WERI-Rb-1 (cell line): ENCODE measurements at regions not wholly inside any gene's neighbourhood (a gene's known extent, or its start where the extent isn't known, plus 50 kb on each side); places are given as distances from the start of the nearest gene placed in this dataset.

Experiments used
- DNase-seq: peaks from one replicate; pipeline ENCODE4 v3.0.0-alpha.2; 2020
- H3K27ac ChIP-seq: fragments of 250-450 bp; sonication (Bioruptor Pico); 2 replicates; pipeline ENCODE4 v1.5.1; 2020; ENCODE audit warnings: mild to moderate bottlenecking, moderate library complexity
- H3K27me3 ChIP-seq: fragments of 250-450 bp; sonication (Bioruptor Pico); 2 replicates; pipeline ENCODE4 v1.5.1; 2021; ENCODE audit warnings: mild to moderate bottlenecking, low read depth, moderate library complexity; ENCODE audit not compliant: insufficient read depth, severe bottlenecking
- H3K36me3 ChIP-seq: fragments of 250-450 bp; sonication (Bioruptor Pico); 2 replicates; pipeline ENCODE4 v1.5.1; 2020; ENCODE audit warnings: mild to moderate bottlenecking, moderate library complexity
- H3K4me3 ChIP-seq: 2 replicates; pipeline ENCODE4 v1.5.1; 2011; ENCODE audit warnings: low read depth, mild to moderate bottlenecking, control low read depth, low read length
- H3K9me3 ChIP-seq: fragments of 250-450 bp; sonication (Bioruptor Pico); 2 replicates; pipeline ENCODE4 v1.5.1; 2021; ENCODE audit warnings: mild to moderate bottlenecking, moderate library complexity; ENCODE audit not compliant: severe bottlenecking
- TF ChIP-seq, protein P1 (sequence below): IDR thresholded peaks from 2 replicates; pipeline ENCODE4 v1.5.1; 2011; ENCODE audit warnings: low read depth, mild to moderate bottlenecking, control low read depth, inconsistent platforms, low read length

DNA sequence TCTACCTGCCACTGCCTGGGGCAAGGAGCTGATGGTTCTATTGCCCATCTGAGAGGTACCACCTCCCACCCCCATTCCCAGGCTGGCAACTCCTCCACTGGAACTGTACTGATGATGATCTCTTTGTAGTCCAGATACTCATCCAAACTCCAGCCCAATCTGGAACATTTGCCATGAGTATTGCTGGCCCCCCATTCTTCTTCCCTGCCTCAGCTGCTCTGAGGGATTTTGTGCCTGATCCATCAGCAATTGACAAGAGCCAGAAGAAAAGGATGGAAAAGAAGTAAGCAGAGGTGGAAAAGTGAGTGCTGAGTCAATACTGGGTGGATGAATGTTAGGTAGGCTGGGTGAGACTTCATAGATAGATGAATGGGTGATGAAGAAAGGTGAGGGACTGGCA lies 101.2 kb downstream of the NMUR2 start:
- no peaks in the 10 kb centered on the region for H3K36me3 ChIP-seq
- TF ChIP-seq, protein P1, sequence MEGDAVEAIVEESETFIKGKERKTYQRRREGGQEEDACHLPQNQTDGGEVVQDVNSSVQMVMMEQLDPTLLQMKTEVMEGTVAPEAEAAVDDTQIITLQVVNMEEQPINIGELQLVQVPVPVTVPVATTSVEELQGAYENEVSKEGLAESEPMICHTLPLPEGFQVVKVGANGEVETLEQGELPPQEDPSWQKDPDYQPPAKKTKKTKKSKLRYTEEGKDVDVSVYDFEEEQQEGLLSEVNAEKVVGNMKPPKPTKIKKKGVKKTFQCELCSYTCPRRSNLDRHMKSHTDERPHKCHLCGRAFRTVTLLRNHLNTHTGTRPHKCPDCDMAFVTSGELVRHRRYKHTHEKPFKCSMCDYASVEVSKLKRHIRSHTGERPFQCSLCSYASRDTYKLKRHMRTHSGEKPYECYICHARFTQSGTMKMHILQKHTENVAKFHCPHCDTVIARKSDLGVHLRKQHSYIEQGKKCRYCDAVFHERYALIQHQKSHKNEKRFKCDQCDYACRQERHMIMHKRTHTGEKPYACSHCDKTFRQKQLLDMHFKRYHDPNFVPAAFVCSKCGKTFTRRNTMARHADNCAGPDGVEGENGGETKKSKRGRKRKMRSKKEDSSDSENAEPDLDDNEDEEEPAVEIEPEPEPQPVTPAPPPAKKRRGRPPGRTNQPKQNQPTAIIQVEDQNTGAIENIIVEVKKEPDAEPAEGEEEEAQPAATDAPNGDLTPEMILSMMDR: no peak
- no peak for DNase-seq

DNA sequence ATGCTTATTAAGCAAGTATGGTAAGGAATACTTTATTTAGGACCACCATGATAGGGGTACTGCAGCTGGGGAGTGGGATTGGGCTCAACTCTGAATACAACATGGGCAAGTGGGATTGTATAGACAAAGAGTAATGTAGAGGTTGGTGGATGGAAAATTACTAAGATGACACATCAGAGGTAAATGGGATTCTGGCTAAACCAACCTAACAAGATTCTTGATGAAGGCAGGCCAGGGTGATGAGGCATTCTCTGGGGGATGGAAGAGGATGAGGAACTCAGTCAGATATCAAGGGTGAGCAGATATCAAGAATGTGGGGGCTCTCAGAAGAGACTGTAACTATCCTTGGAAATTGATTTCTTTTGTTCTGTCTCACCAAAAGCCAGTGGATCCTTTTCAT lies 107.2 kb downstream of the NMUR2 start:
- no peak for DNase-seq
- H3K36me3 ChIP-seq: no peaks in the 10 kb centered on the region
- no peak overlapping the region for H3K4me3 ChIP-seq
- TF ChIP-seq, protein P1: no peak
- no peak overlapping the region for H3K27ac ChIP-seq
- no peaks in the 10 kb centered on the region for H3K9me3 ChIP-seq
- no peaks in the 10 kb centered on the region for H3K27me3 ChIP-seq

More for the DNA sequence above, 101.2 kb downstream of the NMUR2 start:
- no peaks in the 10 kb centered on the region for H3K27me3 ChIP-seq
- H3K9me3 ChIP-seq: no peaks in the 10 kb centered on the region
- no peak overlapping the region for H3K4me3 ChIP-seq
- no peak overlapping the region for H3K27ac ChIP-seq

DNA sequence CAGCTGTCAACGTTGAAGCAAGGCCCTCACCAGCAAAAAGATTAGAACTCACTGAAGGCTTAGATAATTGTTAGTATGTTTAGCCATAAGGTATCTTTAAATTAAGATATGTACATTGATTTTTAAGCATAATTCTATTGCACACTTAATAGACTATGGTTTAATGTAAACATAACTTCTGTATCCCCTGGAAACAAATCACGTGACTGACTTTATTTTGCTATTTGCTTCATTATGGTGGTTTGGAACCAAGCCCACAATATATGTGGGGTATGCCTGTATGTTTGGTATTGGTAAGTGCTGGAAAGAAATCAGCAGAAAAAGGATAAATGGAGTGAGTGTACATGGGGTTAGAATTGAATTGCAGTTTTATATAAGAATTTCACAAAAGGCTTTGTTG lies 111.9 kb downstream of the NMUR2 start:
- Histone ChIP-seq H3K36me3 (no peaks in the 10 kb centered on the region), H3K27ac (no peak overlapping the region), H3K9me3 (no peaks in the 10 kb centered on the region), H3K4me3 (no peak overlapping the region), H3K27me3 (no peaks in the 10 kb centered on the region)
- TF ChIP-seq, protein P1: no peak
- DNase-seq: no peak

DNA sequence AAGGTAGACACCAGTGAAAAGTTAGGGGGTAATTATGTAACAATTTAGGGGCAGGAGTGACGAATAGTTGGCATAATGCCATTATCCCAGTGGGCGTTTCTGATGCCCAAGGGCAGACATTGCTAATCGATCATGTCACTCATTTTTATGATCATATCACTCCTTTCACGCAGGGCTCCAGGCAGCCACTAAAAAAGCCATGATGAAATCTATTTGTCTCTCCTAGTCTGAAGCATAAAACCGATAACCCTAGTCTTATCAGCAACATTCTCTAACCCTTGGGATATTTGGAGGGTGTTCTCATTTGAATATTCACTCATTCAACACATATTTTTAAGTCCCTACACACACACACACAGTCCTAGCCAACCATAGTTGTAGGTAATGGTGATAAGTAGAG lies 114.9 kb downstream of the NMUR2 start:
- no peaks in the 10 kb centered on the region for H3K9me3 ChIP-seq

DNA sequence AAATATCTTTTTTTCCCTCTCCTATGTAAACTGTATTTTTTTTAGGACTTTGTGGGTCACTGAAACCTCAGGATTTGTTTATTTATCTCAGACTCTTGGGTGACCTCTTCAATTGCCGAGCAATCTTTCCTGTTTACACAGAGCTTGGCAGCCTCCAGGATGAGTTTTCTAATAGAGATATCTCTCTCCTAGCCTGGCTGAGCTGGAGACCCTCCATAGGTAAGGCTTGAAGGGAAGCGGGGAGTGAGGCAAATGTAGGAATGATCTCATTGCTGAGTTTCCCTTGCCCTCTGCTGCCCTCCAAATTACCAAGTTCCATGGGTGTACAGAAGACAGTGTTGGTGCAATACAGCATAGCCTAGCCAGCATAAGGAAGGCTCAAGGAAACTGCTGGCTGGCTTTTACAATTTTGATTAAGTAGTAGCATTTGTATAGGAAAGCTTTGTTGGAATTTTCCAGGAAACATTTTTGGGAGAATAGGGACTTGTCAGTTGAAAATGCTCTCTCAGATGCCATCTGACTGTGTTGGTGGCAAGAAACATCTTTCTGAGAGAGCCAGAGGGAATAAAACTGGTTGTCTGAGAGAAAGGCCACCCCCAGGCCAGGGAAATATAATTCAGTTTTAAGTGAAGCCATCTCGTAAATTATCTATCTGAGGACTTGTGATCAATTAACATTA lies 116.0 kb downstream of the NMUR2 start:
- Histone ChIP-seq H3K9me3 (no peaks in the 10 kb centered on the region), H3K36me3 (no peaks in the 10 kb centered on the region), H3K27ac (no peak overlapping the region), H3K4me3 (no peak overlapping the region), H3K27me3 (no peaks in the 10 kb centered on the region)
- no peak for DNase-seq
- TF ChIP-seq, protein P1: no peak

More for the DNA sequence above, 114.9 kb downstream of the NMUR2 start:
- Histone ChIP-seq H3K36me3 (no peaks in the 10 kb centered on the region), H3K27ac (no peak overlapping the region), H3K4me3 (no peak overlapping the region), H3K27me3 (no peaks in the 10 kb centered on the region)
- no peak for DNase-seq
- TF ChIP-seq, protein P1: no peak

DNA sequence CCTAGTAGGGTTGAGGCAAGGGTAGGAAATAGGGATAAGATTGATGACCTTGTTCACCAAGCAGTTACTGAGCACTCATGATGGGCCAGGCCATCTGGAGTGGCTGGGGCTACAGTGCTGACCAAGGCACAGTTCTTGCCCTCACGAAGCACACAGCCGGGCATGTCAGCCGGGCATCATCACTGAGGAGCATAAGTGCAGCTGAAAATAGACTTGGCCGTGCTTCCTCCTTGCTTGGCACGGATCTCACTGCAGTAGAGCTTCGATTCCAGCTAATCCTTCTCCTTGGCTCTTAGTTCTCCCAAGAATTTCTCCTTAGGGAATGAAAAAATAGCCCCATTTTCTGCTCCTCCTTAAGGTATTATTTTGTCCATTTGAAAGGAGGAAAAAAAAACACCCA lies 116.6 kb downstream of the NMUR2 start:
- TF ChIP-seq, protein P1: no peak

More for the DNA sequence above, 116.6 kb downstream of the NMUR2 start:
- Histone ChIP-seq H3K27me3 (no peaks in the 10 kb centered on the region), H3K27ac (no peak overlapping the region), H3K9me3 (peaks cover 3% of the 10 kb centered on the region), H3K36me3 (no peaks in the 10 kb centered on the region), H3K4me3 (no peak overlapping the region)
- no peak for DNase-seq
